ENCODE measurements at regions not wholly inside any gene's neighbourhood (a gene's known extent, or its start where the extent isn't known, plus 50 kb on each side); places are given as distances from the start of the nearest gene placed in this dataset.

DNA sequence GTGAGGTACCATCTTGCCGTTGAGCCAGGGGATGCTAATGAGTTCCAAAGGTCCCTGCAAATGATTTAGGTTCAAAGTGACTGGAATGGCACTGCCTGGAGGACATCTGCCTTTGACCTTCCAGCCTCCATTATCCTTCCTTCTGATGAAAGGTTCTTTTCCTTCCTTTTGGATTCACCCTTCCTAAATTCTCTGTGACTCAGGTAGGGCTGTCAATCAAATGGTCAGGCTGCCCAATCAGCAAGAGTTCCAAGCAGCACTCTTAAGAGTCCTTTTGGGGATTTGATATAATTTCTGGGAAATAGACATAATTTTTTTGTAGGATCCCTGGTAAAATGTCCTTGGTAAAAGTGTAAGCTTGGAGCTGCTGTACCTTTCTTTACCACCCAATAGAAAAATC, 58.8 kb upstream of the LMO4 start:
- TF ChIP-seq MAX (IDR thresholded peaks at IDR 0.05), result no peak
- no peak for TF ChIP-seq EP300 (IDR thresholded peaks at IDR 0.05; ENCODE audit: borderline replicate concordance)
- no peak for TF ChIP-seq RAD21 (IDR thresholded peaks at IDR 0.05; ENCODE audit: low read depth)
- no peak for TF ChIP-seq USF1 (IDR thresholded peaks at IDR 0.05)
- TF ChIP-seq NFIC (IDR thresholded peaks at IDR 0.05), result no peak
